22Rv1 (cell line): ENCODE measurements at regions not wholly inside any gene's neighbourhood (a gene's known extent, or its start where the extent isn't known, plus 50 kb on each side); places are given as distances from the start of the nearest gene placed in this dataset.

Experiments used
- CTCF ChIP-seq: fragments of 450-650 bp; IDR thresholded peaks from 2 replicates; pipeline ENCODE4 v1.5.1; 2017; ENCODE audit warnings: mild to moderate bottlenecking
- ZFX ChIP-seq: fragments of 450-650 bp; IDR thresholded peaks from 2 replicates; pipeline ENCODE4 v1.6.1; 2017; ENCODE audit warnings: antibody characterized with exemption, borderline replicate concordance

GRCh38 chr10:9268176-9268575 is 1213.7 kb downstream of the GATA3 start:
- no peak for TF ChIP-seq CTCF
- no peak for TF ChIP-seq ZFX
